Mesenchymal stem cell (in vitro differentiated cells and primary cell): ENCODE measurements at regions not wholly inside any gene's neighbourhood (a gene's known extent, or its start where the extent isn't known, plus 50 kb on each side); places are given as distances from the start of the nearest gene placed in this dataset.

Source experiments
- DNase-seq: peaks from one replicate; pipeline ENCODE4 v3.0.0-alpha.2; 2013
- H2AFZ ChIP-seq: one replicate; pipeline ENCODE4 v1.6.1; 2013; ENCODE audit warnings: low read depth, mild to moderate bottlenecking, control low read depth, inconsistent platforms, low read length, moderate library complexity
- H2AK5ac ChIP-seq: 2 replicates; pipeline ENCODE4 v1.6.1; 2013; ENCODE audit warnings: low read length, moderate library complexity, mild to moderate bottlenecking, inconsistent platforms; ENCODE audit not compliant: severe bottlenecking
- H2BK120ac ChIP-seq: one replicate; pipeline ENCODE4 v1.6.1; 2013; ENCODE audit warnings: low read depth, mild to moderate bottlenecking, inconsistent platforms, low read length, moderate library complexity
- H2BK12ac ChIP-seq, 2 experiments: one replicate each; pipeline ENCODE4 v1.6.1; 2013; ENCODE audit warnings: inconsistent platforms in 2 of 2, low read length in 2 of 2, mild to moderate bottlenecking in 2 of 2, moderate library complexity in 2 of 2, control low read depth in 1 of 2
- H2BK15ac ChIP-seq: one replicate; pipeline ENCODE4 v1.6.1; 2013; ENCODE audit warnings: mild to moderate bottlenecking, low read depth, inconsistent platforms; ENCODE audit not compliant: poor library complexity, severe bottlenecking
- H2BK5ac ChIP-seq: 2 replicates; pipeline ENCODE4 v1.6.1; 2013; ENCODE audit warnings: low read depth, mild to moderate bottlenecking, low read length, control low read depth, inconsistent platforms; ENCODE audit not compliant: poor library complexity, severe bottlenecking
- H3K14ac ChIP-seq, 2 experiments: one replicate each; pipeline ENCODE4 v1.6.1; 2013; ENCODE audit warnings: inconsistent platforms in 2 of 2, low read length in 2 of 2, control low read depth in 1 of 2, mild to moderate bottlenecking in 1 of 2, moderate library complexity in 1 of 2
- H3K18ac ChIP-seq, 2 experiments: one replicate each; pipeline ENCODE4 v1.6.1; 2013; ENCODE audit warnings: inconsistent platforms in 2 of 2, low read length in 2 of 2, control low read depth in 1 of 2, low read depth in 1 of 2, mild to moderate bottlenecking in 1 of 2
- H3K23ac ChIP-seq, 2 experiments: one replicate each; pipeline ENCODE4 v1.6.1; 2013; ENCODE audit warnings: inconsistent platforms in 2 of 2, low read length in 2 of 2, mild to moderate bottlenecking in 2 of 2, moderate library complexity in 2 of 2, control low read depth in 1 of 2
- H3K27ac ChIP-seq: 2 replicates; pipeline ENCODE4 v1.5.1; 2013; ENCODE audit warnings: mild to moderate bottlenecking, moderate library complexity, low read length, control low read depth, inconsistent platforms; ENCODE audit not compliant: poor library complexity, severe bottlenecking
- H3K27me3 ChIP-seq, 2 experiments: 2 replicates each; pipeline versions ENCODE4 v1.6.1 to v1.7.0; 2013; ENCODE audit warnings: low read length in 2 of 2, mild to moderate bottlenecking in 2 of 2, moderate library complexity in 2 of 2, control low read depth in 1 of 2, inconsistent platforms in 1 of 2; ENCODE audit not compliant: control insufficient read depth in 1 of 2, insufficient read depth in 1 of 2
- H3K36me3 ChIP-seq, 2 experiments: 2 replicates each; pipeline versions ENCODE4 v1.6.1 to v1.7.0; 2013; ENCODE audit warnings: low read length in 2 of 2, control low read depth in 1 of 2, inconsistent platforms in 1 of 2, low read depth in 1 of 2, mild to moderate bottlenecking in 1 of 2; ENCODE audit not compliant: insufficient read depth in 2 of 2, control insufficient read depth in 1 of 2
- H3K4ac ChIP-seq, 2 experiments: one replicate each; pipeline ENCODE4 v1.6.1; 2013; ENCODE audit warnings: inconsistent platforms in 2 of 2, low read length in 2 of 2, mild to moderate bottlenecking in 2 of 2, moderate library complexity in 2 of 2, control low read depth in 1 of 2, low read depth in 1 of 2
- H3K4me1 ChIP-seq: 2 replicates; pipeline ENCODE4 v1.6.1; 2013; ENCODE audit warnings: low read depth, low read length, control low read depth; ENCODE audit not compliant: control insufficient read depth, insufficient read depth
- H3K4me2 ChIP-seq: 2 replicates; pipeline ENCODE4 v1.6.1; 2013; ENCODE audit warnings: low read length, mild to moderate bottlenecking, inconsistent platforms; ENCODE audit not compliant: poor library complexity, severe bottlenecking
- H3K4me3 ChIP-seq, 2 experiments: 2 replicates each; pipeline versions ENCODE4 v1.5.1 to v1.7.0; 2013; ENCODE audit warnings: low read length in 2 of 2, mild to moderate bottlenecking in 2 of 2, control low read depth in 1 of 2, low read depth in 1 of 2; ENCODE audit not compliant: insufficient read depth in 1 of 2
- H3K79me1 ChIP-seq: replicated peaks from 2 replicates; pipeline ENCODE4 v1.6.1; 2013; ENCODE audit warnings: mild to moderate bottlenecking, control low read depth, low read length, inconsistent platforms; ENCODE audit not compliant: poor library complexity, severe bottlenecking
- H3K9ac ChIP-seq: 2 replicates; pipeline ENCODE4 v1.7.0; 2013; ENCODE audit warnings: mild to moderate bottlenecking, low read length, moderate library complexity
- H3K9me3 ChIP-seq: 2 replicates; pipeline ENCODE4 v1.7.0; 2013; ENCODE audit warnings: mild to moderate bottlenecking, low read length; ENCODE audit not compliant: control insufficient read depth
- H4K8ac ChIP-seq: one replicate; pipeline ENCODE4 v1.6.1; 2013; ENCODE audit warnings: inconsistent platforms, mild to moderate bottlenecking, low read length, moderate library complexity
- H4K91ac ChIP-seq: one replicate; pipeline ENCODE4 v1.6.1; 2013; ENCODE audit warnings: mild to moderate bottlenecking, low read length, inconsistent platforms
- WGBS: methylation state at CpG from one replicate; pipeline ENCODE4 v1.1.7; 2013; ENCODE audit warnings: mixed read lengths; 5-methylcytosine and 5-hydroxymethylcytosine counted together

DNA sequence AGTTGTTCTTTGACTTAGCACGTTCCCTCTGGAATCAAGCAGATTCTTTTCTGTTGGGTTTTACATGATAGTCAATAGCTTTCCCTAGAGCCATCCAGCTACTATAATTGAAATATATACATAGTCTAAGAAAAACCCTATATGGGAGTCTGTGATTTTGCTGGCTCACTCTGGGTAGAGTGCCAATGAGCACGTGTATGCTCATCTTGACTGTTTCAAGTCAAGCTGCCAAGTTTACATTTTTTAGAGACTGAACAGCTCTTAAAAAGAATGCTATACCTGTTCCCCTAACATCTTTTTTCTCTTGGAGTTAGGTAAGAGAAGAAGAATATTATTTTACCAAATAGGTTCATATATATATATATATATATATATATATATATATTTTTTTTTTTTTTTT, 182.8 kb upstream of the NRIP1 start:
- no peak overlapping the region for H4K8ac ChIP-seq
- no peaks in the 10 kb centered on the region for H3K27me3 ChIP-seq
- no peak overlapping the region for H3K4ac ChIP-seq
- H2BK120ac ChIP-seq: no peak overlapping the region
- H3K27ac ChIP-seq: no peak overlapping the region
- no peak for DNase-seq
- no peak overlapping the region for H3K18ac ChIP-seq
- H3K23ac ChIP-seq: no peak overlapping the region
- H2BK12ac ChIP-seq: no peak overlapping the region
- H3K4me2 ChIP-seq: no peak overlapping the region
- H2BK15ac ChIP-seq: no peak overlapping the region
- H3K4me3 ChIP-seq: no peak overlapping the region
- no peak overlapping the region for H3K9ac ChIP-seq
- peaks cover 2% of the 10 kb centered on the region for H3K4me1 ChIP-seq
- no peak overlapping the region for H4K91ac ChIP-seq
- H3K9me3 ChIP-seq: no peaks in the 10 kb centered on the region
- WGBS: 60% methylated on average over 1 of the region's 2 CpGs
- H2AK5ac ChIP-seq: no peak overlapping the region
- no peaks in the 10 kb centered on the region for H3K79me1 ChIP-seq
- H3K14ac ChIP-seq: no peak overlapping the region
- no peaks in the 10 kb centered on the region for H3K36me3 ChIP-seq
- H2BK5ac ChIP-seq: no peak overlapping the region
- H2AFZ ChIP-seq: no peak overlapping the region

DNA sequence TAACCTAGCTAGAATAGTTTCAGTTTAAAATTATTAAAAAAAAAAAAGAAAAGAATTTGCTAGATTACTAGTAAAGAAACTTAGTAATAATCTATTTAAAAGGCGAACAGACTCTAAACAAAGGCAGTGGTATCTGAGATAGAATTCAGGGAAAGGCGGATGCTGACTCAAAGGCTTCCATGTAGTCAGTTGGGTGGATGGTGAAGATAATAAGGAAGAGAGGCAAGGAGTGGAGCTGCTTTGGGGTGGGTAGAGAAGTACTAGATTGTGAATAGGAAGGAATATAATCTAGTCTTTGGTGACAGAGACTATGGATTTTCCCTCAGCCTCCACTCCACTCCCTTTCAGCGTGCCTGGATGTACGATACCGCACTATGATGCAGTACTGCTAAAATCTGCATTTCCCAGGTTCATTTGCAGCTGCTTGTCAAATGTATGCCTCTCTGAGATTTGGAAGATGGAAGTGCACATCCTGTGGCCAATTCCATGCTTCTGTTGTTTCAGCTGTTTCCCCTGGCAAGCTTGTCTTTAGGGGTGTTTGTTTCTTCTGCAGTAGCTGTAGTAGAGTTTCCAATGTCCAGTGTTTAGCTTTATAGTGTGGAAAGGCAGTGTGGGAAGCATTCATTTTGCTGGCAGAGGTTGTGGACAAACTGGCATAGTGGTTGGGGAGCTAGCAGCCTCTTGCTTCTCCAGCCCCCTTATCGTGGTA, 184.6 kb upstream of the NRIP1 start:
- Histone ChIP-seq H3K4me3 (no peak overlapping the region), H2AFZ (no peak overlapping the region), H3K27me3 (no peaks in the 10 kb centered on the region), H4K91ac (no peak overlapping the region), H3K9me3 (no peaks in the 10 kb centered on the region), H3K27ac (no peak overlapping the region), H2AK5ac (no peak overlapping the region), H3K79me1 (no peaks in the 10 kb centered on the region), H3K14ac (no peak overlapping the region), H2BK12ac (no peak overlapping the region), H3K9ac (no peak overlapping the region), H3K4me2 (no peak overlapping the region), H3K18ac (no peak overlapping the region), H3K23ac (no peak overlapping the region), H3K36me3 (no peaks in the 10 kb centered on the region), H4K8ac (no peak overlapping the region), H3K4ac (no peak overlapping the region), H2BK15ac (no peak overlapping the region), H2BK5ac (no peak overlapping the region), H2BK120ac (no peak overlapping the region), H3K4me1 (peaks cover 2% of the 10 kb centered on the region)
- WGBS: 92% methylated on average over 6 of the region's 6 CpGs
- DNase-seq: no peak

DNA sequence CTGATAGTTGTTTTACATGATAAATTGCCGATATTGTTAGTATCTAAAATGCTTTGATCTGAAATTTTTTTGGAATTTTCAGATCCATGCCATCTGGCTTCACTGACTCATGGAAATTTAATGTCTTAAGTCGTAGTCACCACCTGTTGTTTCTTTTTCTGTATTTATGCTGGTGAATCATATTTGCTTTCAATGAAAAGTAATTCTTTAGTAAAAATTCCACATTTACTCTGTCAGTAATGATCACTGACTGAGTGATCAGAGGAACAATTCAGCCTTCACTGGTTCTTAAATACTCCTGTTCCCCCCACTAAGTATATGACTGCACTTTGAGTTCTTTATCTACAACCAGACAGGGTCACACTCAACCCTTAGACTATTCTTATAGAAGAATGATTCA, 185.6 kb upstream of the NRIP1 start:
- no peak overlapping the region for H3K4me2 ChIP-seq
- H2AFZ ChIP-seq: no peak overlapping the region
- H3K9me3 ChIP-seq: no peaks in the 10 kb centered on the region
- no peak overlapping the region for H2BK15ac ChIP-seq
- H3K4me1 ChIP-seq: peaks cover 2% of the 10 kb centered on the region
- H2BK120ac ChIP-seq: no peak overlapping the region
- H3K14ac ChIP-seq: no peak overlapping the region
- no peak overlapping the region for H3K27ac ChIP-seq
- no peak overlapping the region for H3K18ac ChIP-seq
- H2AK5ac ChIP-seq: no peak overlapping the region
- 100% methylated on average over 1 of the region's 2 CpGs for WGBS
- no peak overlapping the region for H3K4ac ChIP-seq
- no peak overlapping the region for H3K4me3 ChIP-seq
- no peaks in the 10 kb centered on the region for H3K36me3 ChIP-seq
- H3K79me1 ChIP-seq: no peaks in the 10 kb centered on the region
- H4K91ac ChIP-seq: no peak overlapping the region
- H2BK5ac ChIP-seq: no peak overlapping the region
- H2BK12ac ChIP-seq: no peak overlapping the region
- H3K9ac ChIP-seq: no peak overlapping the region
- no peak overlapping the region for H3K23ac ChIP-seq
- no peaks in the 10 kb centered on the region for H3K27me3 ChIP-seq
- H4K8ac ChIP-seq: no peak overlapping the region
- DNase-seq: no peak

DNA sequence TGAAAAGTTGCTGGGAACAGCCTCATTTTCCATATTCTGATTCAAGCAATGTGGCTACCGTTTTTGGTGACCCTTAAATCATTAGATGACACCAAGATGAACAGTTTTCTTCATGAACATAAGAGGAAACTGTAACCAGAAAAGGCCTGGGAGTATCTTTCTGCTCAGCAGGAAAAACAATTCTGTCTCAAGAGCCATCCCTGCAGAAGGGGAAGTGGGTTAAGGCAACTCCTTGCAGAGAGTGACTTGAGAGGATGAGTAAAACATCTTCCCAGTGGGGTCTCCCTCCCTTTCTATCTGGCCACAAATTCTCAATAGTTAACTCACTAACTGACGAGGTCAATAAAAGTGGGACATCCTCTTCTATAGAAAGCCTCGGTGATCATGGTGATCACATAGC, 187.6 kb upstream of the NRIP1 start:
- Histone ChIP-seq H3K79me1 (no peaks in the 10 kb centered on the region), H4K91ac (no peak overlapping the region), H3K4ac (no peak overlapping the region), H2BK15ac (no peak overlapping the region), H3K36me3 (no peaks in the 10 kb centered on the region), H3K4me1 (peaks cover 2% of the 10 kb centered on the region), H3K18ac (no peak overlapping the region), H3K27me3 (no peaks in the 10 kb centered on the region), H2BK120ac (no peak overlapping the region), H3K4me3 (no peak overlapping the region), H2BK5ac (no peak overlapping the region), H4K8ac (no peak overlapping the region), H2AFZ (no peak overlapping the region), H2AK5ac (no peak overlapping the region), H3K14ac (no peak overlapping the region), H2BK12ac (no peak overlapping the region), H3K4me2 (no peak overlapping the region), H3K23ac (no peak overlapping the region), H3K27ac (no peak overlapping the region), H3K9me3 (no peaks in the 10 kb centered on the region), H3K9ac (no peak overlapping the region)
- no peak for DNase-seq
- 76% methylated on average over 2 of the region's 3 CpGs for WGBS
